ENCODE measurements at regions not wholly inside any gene's neighbourhood (a gene's known extent, or its start where the extent isn't known, plus 50 kb on each side); places are given as distances from the start of the nearest gene placed in this dataset.

GRCh38 chrX:79080141-79080540 is 64.3 kb upstream of the GPR174 start:
- Mint-ChIP-seq H3K4me1 (no peaks in the 10 kb centered on the region), H3K27me3 (ENCODE audit: low read depth, poor library complexity) (no peaks in the 10 kb centered on the region), H3K36me3 (ENCODE audit: low read depth) (no peaks in the 10 kb centered on the region), H3K9me3 (peaks cover 28% of the 10 kb centered on the region), H3K4me3 (no peak overlapping the region), H3K27ac (no peak overlapping the region)
- no peak for DNase-seq
- TF ChIP-seq CTCF (IDR thresholded peaks at IDR 0.05) = no peak

GRCh38 chrX:79081895-79082512 is 62.5 kb upstream of the GPR174 start:
- no peaks in the 10 kb centered on the region for H3K27me3 Mint-ChIP-seq (ENCODE audit: low read depth, poor library complexity)
- DNase-seq = peak; percentile 1
- no peak overlapping the region for H3K27ac Mint-ChIP-seq
- no peak overlapping the region for H3K4me3 Mint-ChIP-seq
- peak; percentile 50 for TF ChIP-seq CTCF (IDR thresholded peaks at IDR 0.05)
- H3K9me3 Mint-ChIP-seq = peaks cover 18% of the 10 kb centered on the region
- no peaks in the 10 kb centered on the region for H3K36me3 Mint-ChIP-seq (ENCODE audit: low read depth)
- no peaks in the 10 kb centered on the region for H3K4me1 Mint-ChIP-seq

GRCh38 chrX:79082899-79083298 is 61.6 kb upstream of the GPR174 start:
- H3K27ac Mint-ChIP-seq = no peak overlapping the region

GRCh38 chrX:79084923-79085322 is 59.6 kb upstream of the GPR174 start:
- TF ChIP-seq CTCF (IDR thresholded peaks at IDR 0.05) = no peak
- H3K4me1 Mint-ChIP-seq = no peaks in the 10 kb centered on the region
- no peaks in the 10 kb centered on the region for H3K36me3 Mint-ChIP-seq (ENCODE audit: low read depth)
- H3K9me3 Mint-ChIP-seq = peaks cover 21% of the 10 kb centered on the region
- DNase-seq = no peak
- no peak overlapping the region for H3K4me3 Mint-ChIP-seq
- no peak overlapping the region for H3K27ac Mint-ChIP-seq
- no peaks in the 10 kb centered on the region for H3K27me3 Mint-ChIP-seq (ENCODE audit: low read depth, poor library complexity)

More at GRCh38 chrX:79082899-79083298, 61.6 kb upstream of the GPR174 start:
- H3K9me3 Mint-ChIP-seq = peaks cover 22% of the 10 kb centered on the region
- no peak for TF ChIP-seq CTCF (IDR thresholded peaks at IDR 0.05)
- no peaks in the 10 kb centered on the region for H3K27me3 Mint-ChIP-seq (ENCODE audit: low read depth, poor library complexity)
- DNase-seq = no peak
- H3K36me3 Mint-ChIP-seq (ENCODE audit: low read depth) = no peaks in the 10 kb centered on the region
- no peaks in the 10 kb centered on the region for H3K4me1 Mint-ChIP-seq
- H3K4me3 Mint-ChIP-seq = no peak overlapping the region

- Mint-ChIP-seq H3K36me3 (ENCODE audit: low read depth) (no peaks in the 10 kb centered on the region), H3K27me3 (ENCODE audit: low read depth, poor library complexity) (no peaks in the 10 kb centered on the region), H3K4me1 (no peaks in the 10 kb centered on the region), H3K4me3 (no peak overlapping the region), H3K27ac (no peak overlapping the region), H3K9me3 (peaks cover 30% of the 10 kb centered on the region)
- TF ChIP-seq CTCF (IDR thresholded peaks at IDR 0.05) = no peak
- DNase-seq = no peak
Observed at GRCh38 chrX:79089896-79090584, 54.4 kb upstream of the GPR174 start.
